Globus pallidus (tissue), 1 donor: ENCODE measurements at regions not wholly inside any gene's neighbourhood (a gene's known extent, or its start where the extent isn't known, plus 50 kb on each side); places are given as distances from the start of the nearest gene placed in this dataset.

Experiments
- DNase-seq: peaks from one replicate; pipeline ENCODE4 v3.0.0-alpha.2; 2015; ENCODE audit warnings: low spot score

DNA sequence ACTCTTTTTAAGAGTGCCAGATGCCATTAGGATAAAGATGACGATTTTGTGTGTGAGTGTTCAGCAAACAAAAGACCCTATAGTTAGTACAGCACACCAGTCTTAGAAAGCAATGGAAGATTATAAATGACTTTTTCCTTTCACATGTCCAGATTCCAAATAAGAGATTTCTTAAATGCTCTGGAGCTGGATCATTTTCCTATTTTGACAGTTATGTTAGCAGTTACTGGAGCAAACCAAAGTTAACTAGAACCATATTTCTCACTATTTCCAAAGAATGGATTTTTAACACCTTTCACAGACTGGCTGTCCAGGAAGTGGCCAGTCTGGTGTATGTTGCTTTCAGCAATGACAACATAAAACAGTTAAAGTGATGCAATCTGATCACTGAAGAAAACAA, 905.8 kb upstream of the ADGRL2 start:
- no peak for DNase-seq

DNA sequence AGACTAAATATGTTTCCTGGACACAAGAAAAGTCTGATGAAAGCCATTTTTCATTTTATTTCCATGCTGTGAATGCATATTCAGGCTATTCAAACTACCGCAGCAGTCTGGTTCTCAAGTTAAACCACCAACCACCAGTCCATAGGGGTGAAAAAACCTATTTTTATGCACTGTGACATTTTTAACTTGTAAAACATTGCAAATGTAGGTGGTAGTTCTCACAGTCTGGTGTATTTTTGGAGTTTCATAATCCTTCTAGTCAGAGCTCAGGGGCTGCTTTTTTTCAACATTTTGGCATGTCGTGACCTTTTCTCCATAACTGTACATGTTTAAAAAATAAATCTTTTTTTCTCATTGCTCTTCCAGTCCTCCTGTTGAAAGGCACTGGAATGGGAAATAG, 907.6 kb upstream of the ADGRL2 start:
- no peak for DNase-seq

DNA sequence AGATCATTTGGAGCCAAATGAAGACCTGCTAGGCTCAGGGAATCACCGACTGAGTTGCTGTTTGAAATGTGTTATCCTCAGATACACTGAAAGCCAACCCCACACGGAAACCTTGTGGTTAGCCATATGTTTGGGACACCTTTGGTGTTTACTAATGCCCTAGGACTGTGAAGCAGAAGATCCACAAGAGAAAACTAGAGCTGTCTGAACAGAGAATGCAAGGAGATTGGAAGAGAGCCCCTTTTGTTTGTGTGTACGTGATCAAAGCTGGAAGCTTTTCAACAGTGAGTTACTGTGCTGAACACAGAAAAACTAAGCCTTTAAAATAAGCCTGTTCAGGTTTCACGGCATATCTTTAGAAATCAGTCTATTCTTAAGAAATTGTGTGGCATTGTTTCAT, 908.2 kb upstream of the ADGRL2 start:
- no peak for DNase-seq

- DNase-seq = no peak
Measured at GRCh38 chr1:80891871-80892270, 908.9 kb upstream of the ADGRL2 start.

- no peak for DNase-seq
Measured at GRCh38 chr1:80882553-80882952, 918.2 kb upstream of the ADGRL2 start.

DNA sequence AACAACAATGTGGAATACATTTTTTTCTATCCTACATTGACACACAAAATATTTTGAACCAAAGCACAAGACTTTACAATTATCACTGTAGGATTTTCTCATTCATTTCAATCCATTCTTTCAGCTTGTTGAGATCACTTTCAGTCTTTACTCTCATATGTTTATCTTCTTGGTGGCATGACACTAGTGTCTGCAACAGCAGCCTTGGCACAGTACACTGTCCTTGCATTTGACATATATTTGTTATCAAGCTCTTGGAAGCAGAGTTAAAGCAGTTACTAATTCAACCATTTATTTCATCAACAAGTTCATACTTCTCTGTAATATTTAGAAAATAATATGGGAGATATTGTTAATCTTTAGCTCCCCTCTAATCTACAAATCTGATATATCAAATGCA, 922.4 kb upstream of the ADGRL2 start:
- no peak for DNase-seq

- no peak for DNase-seq
Measured at GRCh38 chr1:80876035-80876434, 924.7 kb upstream of the ADGRL2 start.

- no peak for DNase-seq
Measured at GRCh38 chr1:80869299-80869698, 931.4 kb upstream of the ADGRL2 start.

GRCh38 chr1:80847904-80848303, 952.8 kb upstream of the ADGRL2 start:
- no peak for DNase-seq

GRCh38 chr1:80846966-80847365, 953.8 kb upstream of the ADGRL2 start:
- no peak for DNase-seq

- no peak for DNase-seq
Measured at GRCh38 chr1:80842796-80843195, 957.9 kb upstream of the ADGRL2 start.

- DNase-seq = no peak
Measured at GRCh38 chr1:80841261-80841660, 959.5 kb upstream of the ADGRL2 start.

DNA sequence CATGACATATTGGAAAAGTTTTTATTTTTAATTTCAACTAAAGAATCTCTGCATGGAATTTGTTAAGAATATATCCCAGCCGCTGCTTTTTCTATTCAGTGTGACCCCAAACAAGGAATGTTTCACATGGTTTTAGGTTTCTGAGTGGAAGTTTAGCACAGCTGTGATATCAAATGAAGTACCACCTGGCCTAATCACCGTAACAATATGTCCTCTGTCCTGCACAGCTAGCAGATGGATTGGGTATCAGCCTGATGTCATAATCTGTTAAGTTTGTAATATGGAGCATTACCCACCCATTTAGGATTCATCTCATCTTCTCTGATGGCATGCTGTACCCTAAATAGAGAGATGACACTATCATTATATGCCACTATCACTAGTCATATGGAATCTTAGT, 963.7 kb upstream of the ADGRL2 start:
- DNase-seq = no peak

GRCh38 chr1:80836505-80836904, 964.2 kb upstream of the ADGRL2 start:
- DNase-seq = no peak

DNA sequence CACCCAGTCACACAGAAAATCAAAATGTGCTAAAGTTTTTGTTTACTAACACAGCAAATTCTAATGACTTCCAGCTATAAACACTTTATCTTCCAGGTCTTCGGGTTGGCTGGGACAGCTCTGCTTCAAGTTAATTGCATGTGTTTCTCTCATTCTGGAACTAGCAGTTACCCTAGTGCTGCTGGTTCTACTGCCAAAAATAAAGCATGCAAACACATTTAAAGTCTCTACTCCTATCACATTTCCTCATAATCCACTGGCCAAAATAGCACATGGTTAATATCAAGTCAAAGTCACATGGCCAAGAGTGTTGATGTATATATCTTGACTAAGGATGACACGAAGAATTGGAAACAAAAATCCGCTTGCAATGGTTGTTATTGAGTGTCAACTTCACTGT, 973.1 kb upstream of the ADGRL2 start:
- no peak for DNase-seq

DNA sequence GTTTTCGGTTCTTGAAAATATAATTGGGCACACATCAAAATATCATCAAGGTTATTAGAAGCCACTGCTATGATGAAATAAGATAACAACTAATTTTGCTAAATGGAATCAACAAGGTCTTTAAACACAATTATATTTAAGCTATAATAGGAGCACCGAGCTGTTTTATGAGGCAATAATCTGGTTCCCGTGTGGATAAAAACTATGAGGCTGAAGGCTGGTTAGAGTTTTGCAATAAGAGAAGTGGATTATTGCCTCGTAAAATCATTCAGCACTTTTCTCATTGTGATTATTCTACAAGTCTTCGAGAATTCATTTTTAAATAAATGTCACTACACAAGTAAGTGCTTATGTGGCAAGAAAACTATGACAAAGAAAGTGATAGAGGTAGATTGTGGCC, 975.7 kb upstream of the ADGRL2 start:
- no peak for DNase-seq

DNA sequence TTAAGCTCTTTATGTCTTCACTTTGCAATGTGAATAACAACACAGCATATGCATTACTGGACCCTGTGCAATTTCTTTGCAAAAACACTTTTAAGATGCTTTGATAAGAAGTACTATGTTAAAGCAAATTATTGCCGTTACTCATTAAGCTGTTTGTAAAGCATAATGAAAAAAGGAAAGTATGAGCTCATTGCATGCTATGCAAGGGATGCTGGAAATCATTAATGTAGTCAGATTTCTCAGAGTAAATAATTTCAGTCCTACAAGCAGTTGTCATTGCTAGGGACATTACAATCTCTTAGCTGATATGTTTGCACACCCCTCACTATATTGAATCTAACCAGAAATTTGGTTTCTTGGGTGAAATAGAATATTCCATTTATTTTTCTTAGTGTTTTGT, 982.5 kb upstream of the ADGRL2 start:
- DNase-seq = no peak

GRCh38 chr1:80807981-80808380, 992.8 kb upstream of the ADGRL2 start:
- DNase-seq = no peak

DNA sequence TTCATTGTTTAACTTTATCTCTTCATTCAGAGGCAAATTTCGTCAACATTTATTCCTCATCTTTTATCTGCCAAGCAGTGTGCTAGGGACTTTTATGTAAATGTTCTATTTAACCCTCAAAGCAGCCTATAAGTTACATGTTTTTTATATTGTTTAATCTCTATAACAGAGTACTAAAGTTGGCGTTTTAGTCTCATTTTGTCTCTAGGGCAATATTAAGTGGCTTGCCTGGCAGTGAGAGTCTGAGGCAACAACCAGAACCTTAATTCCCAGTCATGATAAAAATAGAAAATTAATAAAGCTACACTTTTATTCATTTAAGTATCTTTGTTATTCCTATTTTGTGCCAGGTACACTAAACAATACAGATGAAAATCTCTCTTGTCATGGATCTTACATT, 994.3 kb upstream of the ADGRL2 start:
- no peak for DNase-seq

DNA sequence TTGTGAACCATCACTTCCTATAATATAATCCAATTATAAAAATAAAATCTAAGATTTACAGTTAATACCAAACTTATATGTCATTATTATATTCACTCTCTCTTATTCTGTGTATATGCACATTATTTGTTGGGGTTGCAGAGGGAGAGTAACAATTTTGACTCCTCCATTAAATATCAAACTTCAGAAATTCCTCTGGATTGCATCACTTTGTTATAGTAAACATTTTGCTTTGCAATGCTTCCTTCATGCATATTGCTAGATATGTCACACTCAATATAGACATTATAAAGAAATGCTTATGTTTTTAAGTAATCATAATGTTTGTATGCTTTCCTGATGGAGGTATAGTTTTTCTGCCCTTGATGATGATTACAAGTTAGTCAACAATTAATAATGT, 999.0 kb upstream of the ADGRL2 start:
- no peak for DNase-seq

GRCh38 chr1:80799457-80799856, 1001.3 kb upstream of the ADGRL2 start:
- DNase-seq = no peak

DNA sequence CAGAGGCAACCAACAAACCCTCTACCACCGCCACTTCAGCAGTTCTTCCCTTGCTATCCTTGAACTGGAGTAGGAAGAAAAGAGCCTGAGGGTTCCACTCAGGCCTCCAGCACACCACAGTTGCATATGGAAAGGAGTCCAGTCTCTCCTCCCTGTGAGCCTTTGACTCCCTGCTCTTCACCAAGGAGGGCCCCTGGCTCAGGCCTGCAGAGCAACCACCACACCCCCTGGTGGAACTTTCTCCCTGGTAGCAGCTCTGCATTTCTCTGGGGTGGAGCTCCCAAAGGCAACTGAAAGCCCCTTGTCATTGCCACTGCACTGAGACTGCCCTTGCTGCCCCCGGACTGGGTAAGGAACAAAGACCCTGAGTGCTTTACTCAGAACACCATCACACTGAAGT, 1021.5 kb upstream of the ADGRL2 start:
- DNase-seq = no peak

- no peak for DNase-seq
Measured at GRCh38 chr1:80778094-80778840, 1022.5 kb upstream of the ADGRL2 start.

DNA sequence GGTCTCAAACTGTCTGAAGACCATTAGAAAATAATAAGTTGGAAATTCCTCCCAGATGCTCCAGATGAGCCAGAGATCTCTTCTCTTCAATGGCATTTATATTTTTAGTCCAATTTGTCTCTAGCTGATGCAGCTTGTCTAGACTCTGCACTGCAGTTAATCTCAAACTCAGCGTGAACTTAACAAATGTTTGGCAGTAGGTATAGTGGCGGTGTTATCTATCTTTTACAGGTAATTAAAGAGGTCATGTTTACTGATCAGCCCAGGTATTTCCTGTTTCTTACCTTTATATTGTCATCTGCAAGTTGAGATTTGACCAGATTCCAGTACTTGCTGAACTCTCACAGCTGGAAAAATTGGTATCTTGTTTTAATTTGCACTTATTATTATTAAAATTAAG, 1024.5 kb upstream of the ADGRL2 start:
- no peak for DNase-seq
